Ishikawa (cell line): ENCODE measurements at regions not wholly inside any gene's neighbourhood (a gene's known extent, or its start where the extent isn't known, plus 50 kb on each side); places are given as distances from the start of the nearest gene placed in this dataset.

Source experiments
- CEBPB ChIP-seq: IDR thresholded peaks from 2 replicates; pipeline ENCODE4 v1.6.1; 2012
- CREB1 ChIP-seq: IDR thresholded peaks from 2 replicates; pipeline ENCODE4 v1.6.1; 2012; ENCODE audit warnings: low read depth
- EGR1 ChIP-seq: IDR thresholded peaks from 2 replicates; pipeline ENCODE4 v1.6.1; 2012
- EP300 ChIP-seq: IDR thresholded peaks from 2 replicates; pipeline ENCODE4 v1.6.1; 2012; ENCODE audit warnings: borderline replicate concordance
- FOXM1 ChIP-seq: IDR thresholded peaks from 2 replicates; pipeline ENCODE4 v1.6.1; 2012; ENCODE audit warnings: low read depth, borderline replicate concordance
- MAX ChIP-seq: IDR thresholded peaks from 2 replicates; pipeline ENCODE4 v1.6.1; 2012
- NFIC ChIP-seq: IDR thresholded peaks from 2 replicates; pipeline ENCODE4 v1.6.1; 2012
- RAD21 ChIP-seq: IDR thresholded peaks from 2 replicates; pipeline ENCODE4 v1.6.1; 2012; ENCODE audit warnings: low read depth
- REST ChIP-seq: IDR thresholded peaks from 2 replicates; pipeline ENCODE4 v1.6.1; 2012; ENCODE audit warnings: low read depth, mild to moderate bottlenecking
- TAF1 ChIP-seq: IDR thresholded peaks from 2 replicates; pipeline ENCODE4 v1.6.1; 2012; ENCODE audit warnings: low read depth, mild to moderate bottlenecking
- TCF12 ChIP-seq: IDR thresholded peaks from 2 replicates; pipeline ENCODE4 v1.6.1; 2012; ENCODE audit warnings: low read depth
- TEAD4 ChIP-seq: IDR thresholded peaks from 2 replicates; pipeline ENCODE4 v1.6.1; 2012
- USF1 ChIP-seq: IDR thresholded peaks from 2 replicates; pipeline ENCODE4 v1.6.1; 2012
- YY1 ChIP-seq: IDR thresholded peaks from 2 replicates; pipeline ENCODE4 v1.6.1; 2012; ENCODE audit warnings: low read depth
- ZBTB7A ChIP-seq: IDR thresholded peaks from 2 replicates; pipeline ENCODE4 v1.6.1; 2012; ENCODE audit warnings: low read depth

GRCh38 chrX:15988661-15989603 lies 134.3 kb upstream of the AP1S2 start:
- TF ChIP-seq EGR1 (no peak), REST (no peak), EP300 (no peak)

GRCh38 chrX:15985937-15986336 lies 131.3 kb upstream of the AP1S2 start:
- TF ChIP-seq ZBTB7A: no peak
- TF ChIP-seq USF1: no peak
- TF ChIP-seq MAX: no peak
- no peak for TF ChIP-seq YY1
- TF ChIP-seq NFIC: no peak
- no peak for TF ChIP-seq FOXM1
- TF ChIP-seq EP300: no peak
- no peak for TF ChIP-seq TCF12
- no peak for TF ChIP-seq TEAD4
- TF ChIP-seq TAF1: no peak
- TF ChIP-seq RAD21: no peak
- TF ChIP-seq EGR1: no peak
- TF ChIP-seq CEBPB: no peak
- TF ChIP-seq CREB1: no peak

GRCh38 chrX:15983034-15983433 lies 128.4 kb upstream of the AP1S2 start:
- TF ChIP-seq NFIC (no peak), TCF12 (no peak), REST (no peak), MAX (no peak), TAF1 (no peak), USF1 (no peak), TEAD4 (no peak), EP300 (no peak), ZBTB7A (no peak), YY1 (no peak), CREB1 (no peak), CEBPB (no peak), RAD21 (no peak), EGR1 (no peak), FOXM1 (no peak)

- TF ChIP-seq YY1 (no peak), CREB1 (no peak), ZBTB7A (no peak), MAX (no peak), USF1 (no peak), TEAD4 (no peak), REST (no peak), CEBPB (no peak), NFIC (no peak), RAD21 (no peak), TCF12 (no peak)
Measured at GRCh38 chrX:15977644-15978043, 123.0 kb upstream of the AP1S2 start.
